Chondrocyte (in vitro differentiated cells): ENCODE measurements at regions not wholly inside any gene's neighbourhood (a gene's known extent, or its start where the extent isn't known, plus 50 kb on each side); places are given as distances from the start of the nearest gene placed in this dataset.

Experiments used
- DNase-seq: peaks from one replicate; pipeline ENCODE4 v3.0.0; 2021; ENCODE audit warnings: mixed read lengths, low spot score
- H3K27ac Mint-ChIP-seq: one replicate; pipeline ENCODE4 v1.8.0; 2021; ENCODE audit warnings: mild to moderate bottlenecking, moderate library complexity, mixed read lengths; ENCODE audit not compliant: unreplicated experiment
- H3K27me3 Mint-ChIP-seq: 2 replicates; pipeline ENCODE4 v1.8.0; 2021; ENCODE audit warnings: low read depth, mixed read lengths
- H3K36me3 Mint-ChIP-seq: 2 replicates; pipeline ENCODE4 v1.8.0; 2021; ENCODE audit warnings: low read depth, mixed read lengths
- H3K4me1 Mint-ChIP-seq: 2 replicates; pipeline ENCODE4 v1.8.0; 2021; ENCODE audit warnings: low read depth, mild to moderate bottlenecking, mixed read lengths
- H3K4me3 Mint-ChIP-seq: one replicate; pipeline ENCODE4 v1.8.0; 2021; ENCODE audit warnings: mild to moderate bottlenecking, moderate library complexity, mixed read lengths; ENCODE audit not compliant: unreplicated experiment
- H3K9me3 Mint-ChIP-seq: 2 replicates; pipeline ENCODE4 v1.8.0; 2021; ENCODE audit warnings: low read depth, mixed read lengths
- TF ChIP-seq, protein P1 (sequence below): fragments of 200-600 bp; sonication (generic); IDR thresholded peaks from 2 replicates; pipeline ENCODE4 v1.5.0; 2021; ENCODE audit warnings: antibody characterized with exemption, mild to moderate bottlenecking, moderate library complexity

DNA sequence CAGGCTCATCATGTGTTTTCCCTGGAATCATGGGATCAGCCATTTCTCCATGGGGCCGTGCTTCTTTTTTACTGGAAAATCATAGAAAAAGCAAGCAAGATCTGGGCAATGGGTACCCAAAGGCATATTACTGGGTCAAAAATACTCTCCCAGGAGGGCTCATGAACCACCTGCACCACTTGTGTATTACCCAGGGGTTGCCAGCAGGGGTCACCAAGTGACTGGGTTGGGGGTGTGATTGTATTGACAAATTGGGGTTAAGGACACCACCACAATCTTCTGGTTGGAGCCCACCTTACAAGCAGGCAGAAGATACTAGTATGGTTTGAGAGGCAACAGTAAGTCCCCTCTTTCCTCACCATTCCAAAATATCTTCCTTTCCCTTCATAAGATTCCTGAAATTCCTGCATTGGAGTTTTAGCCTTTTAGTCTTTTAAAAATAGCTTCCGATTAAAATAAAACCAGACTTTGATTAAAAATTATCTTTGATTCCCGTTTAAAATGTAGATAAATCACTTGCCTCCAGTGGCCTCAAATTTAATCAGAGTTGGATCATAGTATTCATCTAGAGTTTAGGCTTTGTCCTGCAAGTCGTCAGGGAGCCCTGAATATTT, 603.3 kb downstream of the KIF4B start:
- Mint-ChIP-seq H3K4me1 (no peaks in the 10 kb centered on the region), H3K9me3 (no peaks in the 10 kb centered on the region), H3K4me3 (no peak overlapping the region), H3K27ac (no peak overlapping the region), H3K27me3 (peaks cover 16% of the 10 kb centered on the region), H3K36me3 (no peaks in the 10 kb centered on the region)
- DNase-seq, result no peak
- TF ChIP-seq, protein P1, sequence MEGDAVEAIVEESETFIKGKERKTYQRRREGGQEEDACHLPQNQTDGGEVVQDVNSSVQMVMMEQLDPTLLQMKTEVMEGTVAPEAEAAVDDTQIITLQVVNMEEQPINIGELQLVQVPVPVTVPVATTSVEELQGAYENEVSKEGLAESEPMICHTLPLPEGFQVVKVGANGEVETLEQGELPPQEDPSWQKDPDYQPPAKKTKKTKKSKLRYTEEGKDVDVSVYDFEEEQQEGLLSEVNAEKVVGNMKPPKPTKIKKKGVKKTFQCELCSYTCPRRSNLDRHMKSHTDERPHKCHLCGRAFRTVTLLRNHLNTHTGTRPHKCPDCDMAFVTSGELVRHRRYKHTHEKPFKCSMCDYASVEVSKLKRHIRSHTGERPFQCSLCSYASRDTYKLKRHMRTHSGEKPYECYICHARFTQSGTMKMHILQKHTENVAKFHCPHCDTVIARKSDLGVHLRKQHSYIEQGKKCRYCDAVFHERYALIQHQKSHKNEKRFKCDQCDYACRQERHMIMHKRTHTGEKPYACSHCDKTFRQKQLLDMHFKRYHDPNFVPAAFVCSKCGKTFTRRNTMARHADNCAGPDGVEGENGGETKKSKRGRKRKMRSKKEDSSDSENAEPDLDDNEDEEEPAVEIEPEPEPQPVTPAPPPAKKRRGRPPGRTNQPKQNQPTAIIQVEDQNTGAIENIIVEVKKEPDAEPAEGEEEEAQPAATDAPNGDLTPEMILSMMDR, result peak; percentile 78

DNA sequence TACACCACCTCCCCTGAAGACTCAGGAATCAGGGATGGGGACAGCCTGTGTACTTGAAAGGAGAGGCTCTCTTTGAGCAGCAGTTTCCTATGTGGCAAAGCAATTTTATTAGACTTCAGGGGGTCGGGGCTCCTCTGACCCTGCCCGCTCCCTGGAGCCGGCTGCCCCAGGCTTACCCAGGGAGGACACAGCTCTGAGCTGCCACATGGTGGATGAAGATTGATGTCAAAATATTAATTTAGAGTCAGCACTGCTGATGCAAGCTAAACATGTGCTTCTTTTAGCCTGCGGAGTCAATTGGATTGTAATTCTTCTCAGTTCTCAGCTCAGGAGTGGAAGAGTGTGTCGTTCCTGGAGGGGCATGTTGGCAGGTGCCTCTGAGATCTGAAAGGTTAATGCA, 606.1 kb downstream of the KIF4B start:
- Mint-ChIP-seq H3K4me3 (no peak overlapping the region), H3K27ac (no peak overlapping the region), H3K9me3 (no peaks in the 10 kb centered on the region), H3K27me3 (peaks cover 12% of the 10 kb centered on the region), H3K4me1 (no peaks in the 10 kb centered on the region), H3K36me3 (no peaks in the 10 kb centered on the region)
- TF ChIP-seq, protein P1, result no peak
- DNase-seq, result no peak

DNA sequence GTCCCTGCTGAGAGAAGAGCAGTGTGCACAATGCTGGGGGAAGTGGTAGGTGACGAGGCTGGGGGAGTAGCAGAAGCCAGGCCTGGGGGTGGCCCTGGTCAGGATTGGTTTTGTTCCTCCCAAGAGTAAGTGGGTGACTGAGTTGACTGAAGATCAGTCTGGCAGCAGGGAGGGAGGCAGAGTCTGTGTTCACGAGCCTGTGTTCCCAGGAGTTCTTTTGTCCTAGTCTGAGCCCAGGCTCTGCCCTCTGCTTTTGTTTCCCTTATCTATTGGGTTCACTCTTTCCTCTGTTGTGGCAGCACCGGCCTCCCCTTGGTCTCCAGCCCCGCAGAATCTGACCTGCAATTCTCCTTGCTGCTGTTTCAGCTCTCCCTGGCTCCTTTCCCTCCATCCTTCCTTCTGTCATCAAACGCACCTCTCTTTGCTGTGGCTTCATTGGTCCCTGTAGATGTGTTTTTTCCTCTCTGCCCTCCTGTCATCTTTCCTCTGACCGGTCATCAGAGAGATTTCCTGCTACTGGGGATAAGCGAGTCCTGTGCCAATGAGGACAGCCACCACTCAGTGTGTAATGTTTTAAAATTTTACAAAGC, 607.4 kb downstream of the KIF4B start:
- no peak overlapping the region for H3K27ac Mint-ChIP-seq

DNA sequence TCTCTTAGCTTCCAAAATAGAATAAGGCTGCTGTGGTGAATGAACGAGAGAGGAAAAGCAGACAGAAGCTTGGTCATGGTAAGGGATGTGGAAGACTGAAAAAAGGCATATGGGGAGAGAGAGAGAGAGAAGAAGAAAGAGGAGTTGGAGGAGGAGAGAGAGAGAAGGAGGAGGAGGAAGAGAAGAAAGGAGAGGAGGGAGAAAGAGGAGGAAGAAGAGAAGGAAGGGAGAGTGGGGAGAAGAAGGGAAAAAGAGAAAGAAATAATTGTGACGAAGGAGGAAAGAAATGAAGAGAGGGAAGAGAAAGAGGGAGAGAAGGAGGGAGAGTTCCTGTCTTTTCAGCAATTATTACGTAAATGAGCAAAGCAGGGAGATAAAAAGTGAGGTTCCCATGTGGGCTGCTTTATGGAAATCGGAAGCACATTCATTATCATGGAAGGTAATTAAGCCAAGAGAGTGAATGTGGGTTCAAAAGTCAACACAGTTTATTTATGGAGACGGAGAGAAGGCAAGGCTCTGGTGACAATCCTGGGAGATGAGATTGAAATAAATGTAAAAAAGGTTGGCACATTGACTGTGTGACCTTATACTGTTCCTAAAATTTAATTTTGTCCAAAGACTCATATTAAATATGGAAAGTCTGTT, 611.2 kb downstream of the KIF4B start:
- no peaks in the 10 kb centered on the region for H3K36me3 Mint-ChIP-seq
- H3K27ac Mint-ChIP-seq, result no peak overlapping the region
- TF ChIP-seq, protein P1, result no peak
- DNase-seq, result no peak
- H3K9me3 Mint-ChIP-seq, result no peaks in the 10 kb centered on the region
- H3K27me3 Mint-ChIP-seq, result peaks cover 14% of the 10 kb centered on the region
- H3K4me3 Mint-ChIP-seq, result no peak overlapping the region
- H3K4me1 Mint-ChIP-seq, result no peaks in the 10 kb centered on the region

More for the DNA sequence above, 607.4 kb downstream of the KIF4B start:
- H3K27me3 Mint-ChIP-seq, result peaks cover 12% of the 10 kb centered on the region
- DNase-seq, result no peak
- no peaks in the 10 kb centered on the region for H3K4me1 Mint-ChIP-seq
- TF ChIP-seq, protein P1, result no peak
- H3K36me3 Mint-ChIP-seq, result no peaks in the 10 kb centered on the region
- no peaks in the 10 kb centered on the region for H3K9me3 Mint-ChIP-seq
- no peak overlapping the region for H3K4me3 Mint-ChIP-seq

DNA sequence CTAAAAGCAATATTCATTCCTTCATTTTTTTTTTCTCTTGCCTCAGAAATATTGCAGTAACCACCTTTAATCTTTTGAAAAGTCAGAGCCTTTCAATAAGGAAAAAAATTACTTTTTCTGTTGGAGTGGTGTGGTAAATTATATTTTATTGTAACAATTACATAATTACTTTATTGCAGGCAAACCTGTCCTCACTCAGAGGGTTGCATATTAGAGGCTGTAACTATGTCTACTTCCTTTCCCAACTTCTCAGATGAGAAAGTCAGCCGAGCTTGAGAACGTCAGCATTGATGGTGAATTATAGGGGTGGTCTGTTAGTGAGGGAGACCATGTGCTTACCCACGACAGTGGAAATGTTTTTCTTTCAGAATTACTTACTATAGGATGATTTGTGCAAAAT, 611.8 kb downstream of the KIF4B start:
- H3K36me3 Mint-ChIP-seq, result no peaks in the 10 kb centered on the region
- no peak overlapping the region for H3K27ac Mint-ChIP-seq
- no peak overlapping the region for H3K4me3 Mint-ChIP-seq
- H3K27me3 Mint-ChIP-seq, result peaks cover 13% of the 10 kb centered on the region
- H3K9me3 Mint-ChIP-seq, result no peaks in the 10 kb centered on the region
- H3K4me1 Mint-ChIP-seq, result no peaks in the 10 kb centered on the region
- TF ChIP-seq, protein P1, result no peak
- DNase-seq, result no peak
